ENCODE measurements at regions not wholly inside any gene's neighbourhood (a gene's known extent, or its start where the extent isn't known, plus 50 kb on each side); places are given as distances from the start of the nearest gene placed in this dataset.
"Not testable (repeated sequence)": the region's sequence is repeated elsewhere in the genome, so short reads cannot be mapped to it uniquely, and the experiment has no call there.

GRCh38 chr15:36117296-36117787, 462.1 kb upstream of the CDIN1 start:
- no peak for DNase-seq

- no peak for DNase-seq
Observed at GRCh38 chr15:36126194-36126593, 453.2 kb upstream of the CDIN1 start.

- DNase-seq, result no peak
Observed at GRCh38 chr15:36130641-36131310, 448.6 kb upstream of the CDIN1 start.

- no peak for DNase-seq
Observed at GRCh38 chr15:36133742-36134141, 445.7 kb upstream of the CDIN1 start.

GRCh38 chr15:36136049-36136448, 443.4 kb upstream of the CDIN1 start:
- DNase-seq, result no peak

GRCh38 chr15:36152936-36153335, 426.5 kb upstream of the CDIN1 start:
- no peak for DNase-seq

- DNase-seq, result no peak
Observed at GRCh38 chr15:36156879-36157427, 422.5 kb upstream of the CDIN1 start.

GRCh38 chr15:36160351-36160750, 419.1 kb upstream of the CDIN1 start:
- DNase-seq, result no peak

GRCh38 chr15:36161108-36161507, 418.3 kb upstream of the CDIN1 start:
- no peak for DNase-seq

GRCh38 chr15:36161771-36162212, 417.6 kb upstream of the CDIN1 start:
- DNase-seq, result no peak

- not testable (repeated sequence) for DNase-seq
Observed at GRCh38 chr15:36163983-36164382, 415.4 kb upstream of the CDIN1 start.

GRCh38 chr15:36172955-36173354, 406.5 kb upstream of the CDIN1 start:
- no peak for DNase-seq

- DNase-seq, result no peak
Observed at GRCh38 chr15:36175186-36175740, 404.2 kb upstream of the CDIN1 start.

GRCh38 chr15:36175741-36176291, 403.6 kb upstream of the CDIN1 start:
- DNase-seq, result no peak

- peak; percentile 18 for DNase-seq
Observed at GRCh38 chr15:36177590-36178302, 401.7 kb upstream of the CDIN1 start.

GRCh38 chr15:36178303-36178633, 401.2 kb upstream of the CDIN1 start:
- DNase-seq, result no peak

GRCh38 chr15:36183201-36183600, 396.2 kb upstream of the CDIN1 start:
- no peak for DNase-seq

GRCh38 chr15:36185438-36185837, 394.0 kb upstream of the CDIN1 start:
- DNase-seq, result no peak

- DNase-seq, result peak; percentile 11
Observed at GRCh38 chr15:36185845-36186244, 393.6 kb upstream of the CDIN1 start.

GRCh38 chr15:36186376-36186775, 393.1 kb upstream of the CDIN1 start:
- DNase-seq, result no peak

GRCh38 chr15:36191459-36191858, 388.0 kb upstream of the CDIN1 start:
- DNase-seq, result no peak

GRCh38 chr15:36195361-36196007, 383.9 kb upstream of the CDIN1 start:
- DNase-seq, result not testable (repeated sequence)

All from OCI-M1 (cell line).